ENCODE measurements at regions not wholly inside any gene's neighbourhood (a gene's known extent, or its start where the extent isn't known, plus 50 kb on each side); places are given as distances from the start of the nearest gene placed in this dataset.

DNA sequence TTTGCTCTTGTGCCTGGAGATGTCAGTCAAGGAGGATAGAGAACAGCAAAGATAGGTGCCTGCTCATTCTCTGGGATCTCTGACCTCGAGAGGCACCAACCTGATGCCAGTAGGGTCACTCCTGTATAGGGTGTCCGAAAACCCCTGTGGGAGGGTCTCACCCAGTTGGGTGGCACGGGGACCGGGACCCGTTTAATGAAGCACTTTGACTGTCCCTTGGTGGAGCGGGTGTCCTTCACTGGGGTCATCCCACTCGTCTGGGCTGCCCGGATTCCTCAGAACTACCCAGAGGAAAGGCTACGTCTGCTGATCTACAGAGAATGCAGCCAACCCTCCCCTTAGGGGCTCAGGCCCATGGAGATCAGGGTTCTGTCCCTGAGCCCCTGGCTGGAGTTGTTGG lies 157.6 kb downstream of the CAPZA3 start:
- Histone ChIP-seq H3K4me3 (no peak overlapping the region), H3K27ac (no peak overlapping the region), H3K9me3 (peaks cover 0 to 12% of the 10 kb centered on the region in 2 donors), H3K4me1 (no peaks in the 10 kb centered on the region), H3K27me3 (no peaks in the 10 kb centered on the region), H3K36me3 (no peaks in the 10 kb centered on the region)
- no peak for DNase-seq (ENCODE audit: low spot score)
- TF ChIP-seq, protein P1, sequence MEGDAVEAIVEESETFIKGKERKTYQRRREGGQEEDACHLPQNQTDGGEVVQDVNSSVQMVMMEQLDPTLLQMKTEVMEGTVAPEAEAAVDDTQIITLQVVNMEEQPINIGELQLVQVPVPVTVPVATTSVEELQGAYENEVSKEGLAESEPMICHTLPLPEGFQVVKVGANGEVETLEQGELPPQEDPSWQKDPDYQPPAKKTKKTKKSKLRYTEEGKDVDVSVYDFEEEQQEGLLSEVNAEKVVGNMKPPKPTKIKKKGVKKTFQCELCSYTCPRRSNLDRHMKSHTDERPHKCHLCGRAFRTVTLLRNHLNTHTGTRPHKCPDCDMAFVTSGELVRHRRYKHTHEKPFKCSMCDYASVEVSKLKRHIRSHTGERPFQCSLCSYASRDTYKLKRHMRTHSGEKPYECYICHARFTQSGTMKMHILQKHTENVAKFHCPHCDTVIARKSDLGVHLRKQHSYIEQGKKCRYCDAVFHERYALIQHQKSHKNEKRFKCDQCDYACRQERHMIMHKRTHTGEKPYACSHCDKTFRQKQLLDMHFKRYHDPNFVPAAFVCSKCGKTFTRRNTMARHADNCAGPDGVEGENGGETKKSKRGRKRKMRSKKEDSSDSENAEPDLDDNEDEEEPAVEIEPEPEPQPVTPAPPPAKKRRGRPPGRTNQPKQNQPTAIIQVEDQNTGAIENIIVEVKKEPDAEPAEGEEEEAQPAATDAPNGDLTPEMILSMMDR (IDR thresholded peaks at IDR 0.05): no peak

DNA sequence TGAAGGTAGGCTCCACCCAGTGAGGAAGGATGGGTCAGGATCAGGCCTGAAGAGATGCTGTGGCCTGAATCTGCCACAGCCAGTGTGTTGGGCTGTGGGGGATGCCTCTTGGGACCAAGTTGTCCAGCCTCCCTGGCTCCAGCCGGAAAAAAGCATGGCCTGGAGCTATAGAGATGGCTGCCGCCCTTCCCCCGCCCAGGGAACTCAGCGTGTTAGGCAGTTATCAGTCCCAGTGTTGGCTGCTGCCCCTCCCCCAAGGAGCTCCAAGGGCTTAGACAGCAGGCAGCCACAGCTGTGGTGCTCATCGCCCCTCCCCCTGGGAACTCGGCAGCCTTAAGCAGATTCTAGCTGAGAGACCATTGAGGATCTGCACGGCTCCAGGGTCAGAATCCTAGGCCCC lies 158.0 kb downstream of the CAPZA3 start:
- H3K27ac ChIP-seq: no peak overlapping the region
- no peaks in the 10 kb centered on the region for H3K4me1 ChIP-seq
- H3K36me3 ChIP-seq: no peaks in the 10 kb centered on the region
- DNase-seq (ENCODE audit: low spot score): no peak
- H3K27me3 ChIP-seq: no peaks in the 10 kb centered on the region
- peaks cover 0 to 10% of the 10 kb centered on the region in 2 donors for H3K9me3 ChIP-seq
- TF ChIP-seq, protein P1 (IDR thresholded peaks at IDR 0.05): no peak
- no peak overlapping the region for H3K4me3 ChIP-seq

DNA sequence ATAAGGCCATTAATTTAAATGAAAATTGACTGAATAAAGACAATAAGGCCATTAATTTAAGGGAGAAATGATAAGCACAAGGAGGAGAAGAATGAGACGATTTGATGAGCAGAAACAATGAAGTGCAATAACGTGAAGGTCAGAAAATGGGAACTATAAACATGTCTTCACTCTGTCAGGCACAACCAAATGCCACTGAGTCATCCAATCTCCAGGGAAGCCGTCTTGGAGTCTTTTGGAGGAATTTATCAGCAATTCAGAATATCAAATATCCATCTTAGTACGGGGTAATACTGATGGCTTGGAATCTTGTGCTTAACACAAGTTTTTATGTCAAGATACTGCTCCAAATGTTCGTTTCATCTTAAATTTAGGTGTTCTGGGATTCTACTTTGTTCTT lies 159.9 kb downstream of the CAPZA3 start:
- Histone ChIP-seq H3K36me3 (no peaks in the 10 kb centered on the region), H3K9me3 (no peaks in the 10 kb centered on the region), H3K4me1 (no peaks in the 10 kb centered on the region), H3K27ac (no peak overlapping the region), H3K4me3 (no peak overlapping the region), H3K27me3 (no peaks in the 10 kb centered on the region)
- DNase-seq (ENCODE audit: low spot score): no peak
- TF ChIP-seq, protein P1 (IDR thresholded peaks at IDR 0.05): no peak

DNA sequence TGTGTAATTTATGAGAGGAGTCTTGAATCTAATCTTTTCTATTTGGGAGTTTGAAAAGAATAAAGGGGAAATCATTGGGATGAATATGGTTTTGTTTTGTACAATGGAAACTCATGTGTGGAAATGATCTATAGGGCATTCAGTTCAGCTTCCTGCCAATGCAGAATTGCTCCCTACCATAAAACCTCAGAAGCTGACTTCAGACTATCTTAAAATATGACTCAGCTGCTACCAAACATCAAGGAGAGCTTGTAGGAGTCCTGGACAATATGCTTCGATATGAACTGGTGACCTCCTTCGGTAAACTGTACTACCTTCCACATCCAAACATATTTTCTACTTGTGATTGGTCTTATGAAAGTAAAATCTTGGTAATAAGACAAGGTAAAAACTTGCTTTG lies 160.6 kb downstream of the CAPZA3 start:
- no peak for DNase-seq (ENCODE audit: low spot score)
- Histone ChIP-seq H3K27ac (no peak overlapping the region), H3K9me3 (no peaks in the 10 kb centered on the region), H3K36me3 (no peaks in the 10 kb centered on the region), H3K4me1 (no peaks in the 10 kb centered on the region), H3K27me3 (no peaks in the 10 kb centered on the region), H3K4me3 (no peak overlapping the region)
- TF ChIP-seq, protein P1 (IDR thresholded peaks at IDR 0.05): no peak

DNA sequence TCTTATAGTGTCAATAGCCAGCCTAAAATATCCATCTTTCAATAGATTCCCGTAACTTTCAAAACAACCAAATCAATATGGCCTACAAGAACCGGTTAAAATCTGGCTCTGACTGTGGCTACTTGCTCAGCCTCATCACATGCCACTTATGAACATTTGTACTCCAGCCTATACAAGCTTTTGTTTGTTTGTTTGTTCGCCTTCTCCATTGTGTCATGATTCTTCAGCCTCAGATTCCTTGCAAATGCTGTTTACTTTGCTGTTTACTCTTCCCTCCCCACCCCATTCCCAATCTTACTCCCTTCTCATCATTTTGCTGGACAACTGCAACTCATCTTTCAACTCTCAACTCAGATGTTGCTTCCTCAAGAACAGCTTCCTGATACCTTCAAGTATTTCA lies 161.2 kb downstream of the CAPZA3 start:
- TF ChIP-seq, protein P1 (IDR thresholded peaks at IDR 0.05): no peak

DNA sequence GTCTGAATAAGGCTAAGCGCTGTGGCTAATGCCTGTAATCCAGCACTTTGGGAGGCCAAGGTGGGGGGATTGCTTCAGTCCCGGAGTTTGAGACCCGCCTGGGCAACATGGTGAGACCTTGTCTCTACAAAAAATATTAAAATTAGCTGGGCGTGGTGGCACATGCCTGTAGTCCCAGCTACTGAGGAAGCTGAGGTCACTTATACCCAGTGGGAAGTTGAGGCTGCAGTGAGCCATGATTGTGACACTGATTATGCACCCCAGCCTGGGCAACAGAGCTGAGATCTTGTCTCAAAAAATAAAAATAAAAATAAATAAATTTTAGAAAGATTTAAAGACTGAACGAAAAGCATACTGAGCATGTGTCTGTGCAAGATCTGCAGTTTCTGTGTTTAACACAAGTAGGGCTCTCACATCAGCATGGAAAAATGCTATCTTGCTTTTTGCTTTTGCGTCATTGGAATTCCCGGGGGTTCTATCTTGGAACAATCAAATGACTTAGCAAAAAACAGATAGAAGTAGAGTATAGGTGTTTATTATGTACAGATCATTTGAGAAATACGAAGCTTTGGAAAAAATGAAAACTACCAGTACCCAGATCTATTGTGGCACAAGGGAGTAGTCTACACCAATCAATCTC lies 161.9 kb downstream of the CAPZA3 start:
- no peak for DNase-seq (ENCODE audit: low spot score)
- H3K27ac ChIP-seq: peak overlapping the region; percentile 24 to 51

More for the DNA sequence above, 161.2 kb downstream of the CAPZA3 start:
- H3K36me3 ChIP-seq: no peaks in the 10 kb centered on the region
- no peaks in the 10 kb centered on the region for H3K27me3 ChIP-seq
- no peaks in the 10 kb centered on the region for H3K4me1 ChIP-seq
- H3K27ac ChIP-seq: peak overlapping the region; percentile 24 to 51
- no peak for DNase-seq (ENCODE audit: low spot score)
- no peak overlapping the region for H3K4me3 ChIP-seq
- H3K9me3 ChIP-seq: no peaks in the 10 kb centered on the region

More for the DNA sequence above, 161.9 kb downstream of the CAPZA3 start:
- Histone ChIP-seq H3K27me3 (no peaks in the 10 kb centered on the region), H3K4me1 (no peaks in the 10 kb centered on the region), H3K9me3 (no peaks in the 10 kb centered on the region), H3K36me3 (no peaks in the 10 kb centered on the region), H3K4me3 (no peak overlapping the region)
- TF ChIP-seq, protein P1 (IDR thresholded peaks at IDR 0.05): no peak
